SH-SY5Y (cell line): ENCODE measurements at regions not wholly inside any gene's neighbourhood (a gene's known extent, or its start where the extent isn't known, plus 50 kb on each side); places are given as distances from the start of the nearest gene placed in this dataset.

Experiments used
- GATA2 ChIP-seq: IDR thresholded peaks from 2 replicates; pipeline ENCODE4 v1.6.1; 2011; ENCODE audit warnings: mild to moderate bottlenecking, low read depth, low read length
- GATA3 ChIP-seq: IDR thresholded peaks from 2 replicates; pipeline ENCODE4 v1.6.1; 2011; ENCODE audit warnings: low read depth, mild to moderate bottlenecking, low read length, moderate library complexity

- TF ChIP-seq GATA2: no peak
- no peak for TF ChIP-seq GATA3
These were observed 360.4 kb downstream of the SEC14L1 start for GRCh38 chr17:77501101-77501566.
